GM12878 (cell line): ENCODE measurements at regions not wholly inside any gene's neighbourhood (a gene's known extent, or its start where the extent isn't known, plus 50 kb on each side); places are given as distances from the start of the nearest gene placed in this dataset.

ENCODE experiments used
- ATAC-seq: fragments of 200-7000 bp; cut with Tn5 transposase; 3 replicates; pipeline ENCODE4 v1.9.1; 2020; ENCODE audit warnings: mild to moderate bottlenecking, moderate library complexity
- BruUV-seq: library from RNA; stranded (reverse); fragments of 400-500 nt; replicated peaks from 2 replicates; lab custom pipeline; 2021; lab: Mats Ljungman, UMichigan
- CTCF ChIA-PET: fragments of 300-600 bp; sonication (Branson Sonifier 250); formaldehyde crosslinking; extraction: SDS; loops from one replicate; lab custom pipeline; 2021; ENCODE audit warnings: inconsistent platforms; lab: Yijun Ruan, JAX
- POLR2A ChIA-PET: fragments of 350-600 bp; formaldehyde crosslinking; extraction: SDS; loops from one replicate; lab custom pipeline; 2021; ENCODE audit warnings: inconsistent platforms; lab: Charles Lee
- RAD21 ChIA-PET: fragments of 300-600 bp; sonication (Branson Sonifier 250); formaldehyde crosslinking; loops from one replicate; lab custom pipeline; 2023; ENCODE audit warnings: antibody characterized with exemption; ENCODE audit not compliant: unreplicated experiment; lab: Charles Lee
- SMC1A ChIA-PET: fragments of 300-600 bp; sonication (Branson Sonifier 250); formaldehyde crosslinking; loops from one replicate; lab custom pipeline; 2023; ENCODE audit not compliant: unreplicated experiment, uncharacterized antibody; lab: Charles Lee
- DNase-seq: peaks from one replicate; pipeline ENCODE4 v3.0.0-alpha.2; 2011; ENCODE audit warnings: low read depth, low spot score
- FAIRE-seq: peaks from 3 replicates; lab custom pipeline; 2011; peaks lifted over from hg19 to GRCh38; lab: Jason Lieb, UNC
- H2AFZ ChIP-seq: 2 replicates; pipeline ENCODE4 v1.6.0; 2011; ENCODE audit warnings: low read depth, low read length, control low read depth; ENCODE audit not compliant: control insufficient read depth
- H3K27ac ChIP-seq: 2 replicates; pipeline ENCODE4 v1.5.1; 2011; ENCODE audit warnings: control low read depth; ENCODE audit not compliant: control insufficient read depth, insufficient read depth
- H3K27me3 ChIP-seq, 2 experiments: replicated peaks in 1 of 2; 2 replicates each; pipeline versions ENCODE4 v1.6.0 to v1.6.1; 2011; ENCODE audit warnings: low read length in 1 of 2; ENCODE audit not compliant: control insufficient read depth in 2 of 2, insufficient read depth in 2 of 2
- H3K36me3 ChIP-seq, 2 experiments: 2 replicates each; pipeline ENCODE4 v1.5.1; 2011; ENCODE audit warnings: low read length in 1 of 2; ENCODE audit not compliant: control insufficient read depth in 2 of 2, insufficient read depth in 2 of 2
- H3K4me1 ChIP-seq: 2 replicates; pipeline ENCODE4 v1.6.1; 2011; ENCODE audit warnings: mild to moderate bottlenecking, low read length, moderate library complexity, mixed read lengths; ENCODE audit not compliant: control insufficient read depth, insufficient read depth
- H3K4me2 ChIP-seq: 2 replicates; pipeline ENCODE4 v1.6.0; 2011; ENCODE audit warnings: control low read depth; ENCODE audit not compliant: control insufficient read depth, insufficient read depth
- H3K4me3 ChIP-seq: fragments of 200-600 bp; sonication (generic); 2 replicates; pipeline ENCODE4 v1.5.1; 2016
- H3K79me2 ChIP-seq: 2 replicates; pipeline ENCODE4 v1.6.0; 2011; ENCODE audit warnings: low read length; ENCODE audit not compliant: control insufficient read depth, insufficient read depth
- H3K9ac ChIP-seq: 2 replicates; pipeline ENCODE4 v1.8.0; 2011; ENCODE audit warnings: low read length, control low read depth, mixed read lengths; ENCODE audit not compliant: control insufficient read depth, insufficient read depth
- H3K9me3 ChIP-seq: replicated peaks from 3 replicates; pipeline ENCODE4 v1.5.1; 2011; ENCODE audit warnings: mild to moderate bottlenecking, low read length; ENCODE audit not compliant: control insufficient read depth, insufficient read depth
- H4K20me1 ChIP-seq: 2 replicates; pipeline ENCODE4 v1.6.0; 2011; ENCODE audit not compliant: control insufficient read depth, insufficient read depth
- ATF3 ChIP-seq: IDR thresholded peaks from 2 replicates; pipeline ENCODE4 v1.6.1; 2011; ENCODE audit warnings: low read depth, mild to moderate bottlenecking, low read length, moderate library complexity, borderline replicate concordance; ENCODE audit errors: extremely low read depth
- CHD1 ChIP-seq: IDR thresholded peaks from 2 replicates; pipeline ENCODE4 v1.6.1; 2012; ENCODE audit warnings: low read depth, low read length, improper control_type of control experiment
- CHD4 ChIP-seq: fragments of 200-600 bp; sonication (generic); IDR thresholded peaks from 2 replicates; pipeline ENCODE4 v1.6.1; 2016; ENCODE audit warnings: mild to moderate bottlenecking
- HCFC1 ChIP-seq: fragments of 150-350 bp; IDR thresholded peaks from 2 replicates; pipeline ENCODE4 v1.6.1; 2014; ENCODE audit warnings: low read length
- KLF5 ChIP-seq: fragments of 450-650 bp; IDR thresholded peaks from 2 replicates; pipeline ENCODE4 v1.6.1; 2014; ENCODE audit warnings: mild to moderate bottlenecking; ENCODE audit not compliant: partially characterized antibody
- STAT1 ChIP-seq: fragments of 450-650 bp; conservative IDR thresholded peaks from 2 replicates; pipeline ENCODE4 v1.6.1; 2014; ENCODE audit warnings: antibody characterized with exemption, mild to moderate bottlenecking
- TBL1XR1 ChIP-seq: IDR thresholded peaks from 2 replicates; pipeline ENCODE4 v1.6.1; 2012; ENCODE audit warnings: low read depth, low read length, improper control_type of control experiment
- USF1 ChIP-seq: IDR thresholded peaks from 2 replicates; pipeline ENCODE4 v1.6.1; 2011; ENCODE audit warnings: borderline replicate concordance, low read depth, mild to moderate bottlenecking, moderate library complexity, mixed read lengths, low read length; ENCODE audit not compliant: insufficient read depth; ENCODE audit errors: extremely low read length
- WGBS: methylation state at CpG from one replicate; pipeline ENCODE4 v1.1.6; 2016; ENCODE audit warnings: low lambda C conversion rate; ENCODE audit not compliant: insufficient replicate concordance, insufficient coverage; ENCODE audit errors: missing lambda C conversion rate; 5-methylcytosine and 5-hydroxymethylcytosine counted together
- in situ Hi-C: fragments of 300-500 bp; cut with MboI; formaldehyde crosslinking; loops from 9 replicates; pipeline ENCODE4 v1.14.3; 2018; ENCODE audit warnings: mixed read lengths
- intact Hi-C: fragments of 100-400 bp; cut with micrococcal nuclease; formaldehyde crosslinking; loops from one replicate; pipeline ENCODE4 v1.14.2; 2022; ENCODE audit not compliant: unreplicated experiment

GRCh38 chr14:23864861-23865260 lies 88.7 kb upstream of the DHRS4 start (continued):
- TF ChIP-seq TBL1XR1 (no peak), CHD4 (no peak), HCFC1 (no peak), CHD1 (no peak), KLF5 (no peak)
- TF ChIP-seq, all 136 proteins: peak for 0

DNA sequence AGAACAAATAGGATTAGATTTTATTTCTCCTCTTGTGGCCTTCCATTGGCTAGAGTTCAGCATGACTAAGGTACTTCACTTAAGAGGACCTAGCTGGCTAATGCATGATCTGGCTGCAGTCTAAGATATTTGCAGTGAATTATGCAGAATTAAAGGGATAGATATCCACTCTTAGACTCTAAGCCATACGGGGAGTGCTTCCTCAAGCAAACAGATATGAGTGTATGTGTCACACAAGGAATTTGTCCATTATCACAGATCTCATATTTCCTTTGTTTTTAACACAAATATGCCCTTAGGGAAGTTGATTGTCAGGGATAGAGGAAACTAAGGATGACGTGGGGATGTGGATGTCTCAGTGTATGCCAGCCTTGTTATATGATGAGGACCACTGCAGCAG lies 88.1 kb upstream of the DHRS4 start:
- ChIA-PET POLR2A (no interaction called here), CTCF (no interaction called here), SMC1A (interaction anchor here (1.4 kb wide), 1 partner anchor 14 kb away, joined by 3 read pairs; no protein-coding TSS in a partner anchor), RAD21 (no interaction called here)
- no peak overlapping the region for H3K9ac ChIP-seq
- H3K9me3 ChIP-seq = no peaks in the 10 kb centered on the region
- no peaks in the 10 kb centered on the region for H3K4me1 ChIP-seq
- 8% methylated on average over 2 of the region's 2 CpGs for WGBS
- BruUV-seq = no TSS peak
- no peak overlapping the region for H3K4me2 ChIP-seq
- no peak overlapping the region for H2AFZ ChIP-seq
- FAIRE-seq (no peak), ATAC-seq (no peak), DNase-seq (no peak)
- H3K79me2 ChIP-seq = no peaks in the 10 kb centered on the region
- in situ Hi-C loops = loop anchor here (5.0 kb wide), 1 partner anchor 48 kb away; no protein-coding TSS in a partner anchor
- H3K27me3 ChIP-seq = no peaks in the 10 kb centered on the region; a peak in 1 of 4 replicates
- H3K4me3 ChIP-seq = no peak overlapping the region
- TF ChIP-seq USF1 (no peak), ATF3 (no peak), STAT1 (no peak)
- no peaks in the 10 kb centered on the region for H4K20me1 ChIP-seq
- intact Hi-C loops = no loop called here
- H3K27ac ChIP-seq = no peak overlapping the region
- H3K36me3 ChIP-seq = no peaks in the 10 kb centered on the region
